ENCODE measurements at regions not wholly inside any gene's neighbourhood (a gene's known extent, or its start where the extent isn't known, plus 50 kb on each side); places are given as distances from the start of the nearest gene placed in this dataset.
"Not testable (repeated sequence)": the region's sequence is repeated elsewhere in the genome, so short reads cannot be mapped to it uniquely, and the experiment has no call there.

DNA sequence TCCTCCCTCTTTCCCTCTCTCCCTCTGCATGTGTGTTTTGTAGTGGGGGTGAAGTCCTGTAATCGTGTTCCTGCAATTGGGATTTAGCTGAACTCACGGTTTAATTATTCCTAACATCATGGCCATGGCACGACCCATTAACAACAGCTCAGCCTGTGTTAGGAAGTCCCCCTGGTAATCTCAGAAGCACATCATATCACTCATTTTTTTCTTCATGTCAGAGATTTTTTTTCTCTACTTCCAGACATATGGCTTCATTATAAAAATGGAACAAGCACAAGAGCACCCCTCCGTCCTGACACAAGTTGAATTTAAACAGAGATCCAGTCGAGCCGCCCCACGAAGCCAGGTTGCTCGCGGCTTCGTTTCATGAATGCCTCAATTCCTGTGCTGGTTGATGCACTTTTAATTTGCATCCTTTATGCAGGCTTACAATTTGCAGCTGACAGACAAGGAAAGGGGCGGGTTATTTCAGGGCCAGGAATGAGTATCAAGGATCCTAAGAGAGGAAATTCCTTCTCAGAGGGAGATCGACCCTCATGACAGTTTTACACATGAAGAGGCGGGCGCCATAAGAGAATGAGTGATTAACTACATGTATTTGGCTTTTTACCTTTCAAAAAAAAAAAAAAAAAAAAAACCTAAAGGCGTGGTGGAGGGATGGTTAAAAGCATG is 192.9 kb downstream of the MAF start:
- DNase-seq (ENCODE audit: low spot score), result no peak

DNA sequence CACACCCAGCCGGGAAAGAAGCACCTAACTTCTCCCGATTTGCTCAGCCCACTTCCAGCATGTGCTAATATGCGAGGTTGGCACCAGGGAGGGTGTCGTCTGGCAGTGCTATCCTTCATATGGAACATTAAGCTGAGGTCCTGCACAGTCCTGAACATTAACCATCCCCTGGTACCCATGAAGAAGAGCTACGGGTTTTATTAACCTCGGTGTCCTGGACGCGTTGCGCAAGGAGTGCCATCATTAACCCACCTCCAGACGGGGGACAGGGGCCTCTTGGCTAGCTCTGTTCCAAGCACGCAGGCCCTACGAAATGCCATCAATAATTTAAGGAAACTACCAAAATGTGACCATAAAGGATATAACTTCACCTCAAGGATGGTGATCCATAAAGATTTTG is 193.5 kb downstream of the MAF start:
- no peak for DNase-seq (ENCODE audit: low spot score)

DNA sequence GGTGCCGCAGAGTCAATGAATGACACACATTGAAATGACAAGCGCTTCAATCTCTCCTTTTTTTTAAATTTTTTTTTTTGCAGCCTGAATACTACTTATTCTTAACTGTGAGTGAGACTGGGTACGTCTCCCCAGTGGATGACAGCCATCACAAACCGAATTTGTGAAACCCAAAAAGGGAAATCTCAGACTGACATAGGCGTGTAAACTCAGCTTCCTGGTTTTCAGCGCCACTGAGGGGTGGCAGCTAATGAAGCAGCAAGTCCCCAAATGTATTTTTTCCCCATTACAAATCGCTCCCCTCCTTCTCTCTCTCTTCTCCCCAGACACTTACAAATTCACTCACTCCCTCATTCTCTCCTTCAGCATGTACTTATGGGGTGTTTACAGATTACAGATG is 196.0 kb downstream of the MAF start:
- DNase-seq (ENCODE audit: low spot score), result no peak

DNA sequence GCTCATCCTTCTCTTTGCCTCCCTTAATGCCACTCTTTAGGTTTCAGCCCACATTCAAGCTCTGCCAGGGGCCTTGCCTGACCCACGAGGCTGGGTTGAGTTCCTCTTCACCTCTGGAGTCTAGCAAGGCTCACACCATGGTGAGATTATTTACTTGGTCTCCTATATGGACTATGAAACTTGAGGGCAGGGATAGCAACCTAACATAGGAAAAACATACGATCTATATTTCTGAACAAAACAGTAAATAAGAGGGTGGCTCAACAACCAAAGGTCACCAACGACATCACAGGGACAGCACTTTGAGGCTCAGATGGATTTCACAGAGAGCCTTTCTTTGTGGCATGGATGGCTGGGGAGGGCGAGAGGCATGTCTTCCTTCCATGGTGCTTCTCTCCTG is 197.0 kb downstream of the MAF start:
- no peak for DNase-seq (ENCODE audit: low spot score)

DNA sequence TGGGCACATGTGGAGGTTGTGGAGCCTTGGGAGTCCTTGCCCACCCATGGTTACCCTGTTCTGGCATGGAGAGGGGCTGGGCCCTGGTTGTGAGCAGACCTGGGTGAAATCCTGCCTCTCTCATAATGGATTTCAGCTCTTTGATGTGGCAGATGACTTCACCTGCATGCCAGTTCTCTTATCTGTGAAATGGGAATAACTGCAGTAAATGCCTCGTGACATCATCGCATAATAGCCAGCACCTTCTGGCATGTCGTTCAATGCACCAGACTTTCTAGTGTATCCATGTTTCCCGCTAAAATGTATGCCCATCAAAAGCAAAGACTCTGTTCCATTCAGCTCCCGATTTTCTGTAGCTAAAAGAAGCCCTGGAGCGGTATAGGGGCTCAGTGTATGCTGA is 197.6 kb downstream of the MAF start:
- DNase-seq (ENCODE audit: low spot score), result no peak

DNA sequence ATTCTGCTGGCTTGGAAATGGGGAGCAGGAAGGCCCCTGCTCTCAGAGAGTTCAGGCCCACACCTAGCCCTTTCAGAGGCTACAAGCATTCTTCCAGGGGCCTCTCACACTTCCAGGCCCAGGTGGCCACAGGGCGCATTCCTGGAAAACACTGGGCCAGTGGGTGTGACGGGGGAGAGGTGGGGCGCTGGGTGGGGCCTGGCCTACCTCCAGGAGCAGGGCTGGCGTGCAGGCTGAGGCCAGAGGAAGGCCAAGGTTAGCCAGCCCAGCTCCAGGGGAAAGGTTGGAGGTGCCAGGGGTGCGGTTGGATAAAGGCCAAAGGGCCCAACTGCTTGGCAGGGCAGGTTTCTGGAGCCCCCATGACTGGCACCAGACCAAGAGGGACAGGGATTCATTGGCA is 198.2 kb downstream of the MAF start:
- peak; percentile 51 for DNase-seq (ENCODE audit: low spot score)

DNA sequence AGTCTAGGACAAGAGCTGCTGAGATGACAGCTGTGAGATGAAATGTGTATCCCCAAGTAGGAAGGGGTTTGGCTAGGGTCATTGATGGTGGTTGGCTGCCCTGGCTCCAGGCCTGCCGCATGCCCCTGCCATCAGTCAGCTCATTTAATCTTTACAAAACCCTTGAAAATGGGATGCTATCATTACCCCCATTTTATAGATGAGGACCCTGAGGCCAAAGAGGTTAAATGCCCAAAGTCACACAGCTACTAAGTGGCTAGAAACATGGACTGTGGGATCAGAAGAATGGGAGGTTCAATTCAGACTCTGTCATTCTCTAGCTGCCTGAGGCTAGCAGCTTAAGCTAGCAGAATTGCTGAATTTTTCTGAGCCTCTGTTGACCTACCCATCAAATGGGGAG is 198.8 kb downstream of the MAF start:
- no peak for DNase-seq (ENCODE audit: low spot score)

DNA sequence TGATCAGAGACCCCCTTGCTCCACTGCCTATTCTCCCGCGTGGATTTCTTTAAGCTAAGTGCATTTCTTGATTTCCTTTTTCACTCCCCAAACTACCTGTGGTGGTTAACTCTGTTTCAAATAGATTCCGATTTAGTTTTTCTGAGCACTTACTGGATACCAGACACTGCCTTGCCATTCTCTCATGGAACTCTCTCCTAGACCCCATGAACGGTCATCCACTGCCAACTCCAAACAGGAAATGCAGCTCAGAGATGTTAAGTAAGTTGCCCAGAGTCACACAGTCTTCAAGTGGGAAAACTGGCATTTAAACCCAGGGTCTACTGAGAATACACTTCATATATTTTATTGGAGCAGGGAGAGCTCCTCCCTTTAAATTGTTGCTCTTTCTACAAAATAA is 199.4 kb downstream of the MAF start:
- DNase-seq (ENCODE audit: low spot score), result no peak

DNA sequence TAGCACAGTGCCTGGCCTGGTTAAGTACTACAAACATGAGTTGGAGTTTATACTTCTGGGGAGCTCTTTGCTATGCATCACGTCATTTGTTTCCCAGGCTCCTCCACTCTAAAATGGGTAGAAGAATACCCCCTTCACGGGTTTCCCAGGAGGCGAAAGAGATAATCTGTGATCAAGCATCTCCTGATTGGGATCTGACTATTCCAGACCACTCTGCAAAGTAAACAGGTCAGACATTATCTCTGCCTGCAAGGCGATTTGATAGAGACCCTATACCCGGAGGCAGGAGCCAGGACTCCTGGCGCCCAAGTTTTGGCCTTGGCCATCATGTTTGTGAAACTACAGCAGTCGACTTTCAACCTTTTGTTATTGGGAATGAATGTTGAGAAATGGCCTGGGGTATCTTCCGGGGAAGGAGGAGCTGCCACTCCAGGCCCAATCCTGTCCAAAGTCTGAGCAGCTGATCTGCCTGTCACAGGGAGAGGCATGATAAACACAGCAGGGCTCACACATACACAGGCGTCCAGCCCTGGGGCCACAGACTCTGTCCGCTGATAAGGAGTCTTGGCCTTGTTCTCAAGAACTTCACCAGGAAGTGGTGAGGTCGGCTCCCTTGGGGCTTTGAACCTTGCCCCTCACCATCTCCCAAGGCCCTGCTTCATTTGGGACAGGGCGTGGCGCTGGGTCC is 199.9 kb downstream of the MAF start:
- no peak for DNase-seq (ENCODE audit: low spot score)

DNA sequence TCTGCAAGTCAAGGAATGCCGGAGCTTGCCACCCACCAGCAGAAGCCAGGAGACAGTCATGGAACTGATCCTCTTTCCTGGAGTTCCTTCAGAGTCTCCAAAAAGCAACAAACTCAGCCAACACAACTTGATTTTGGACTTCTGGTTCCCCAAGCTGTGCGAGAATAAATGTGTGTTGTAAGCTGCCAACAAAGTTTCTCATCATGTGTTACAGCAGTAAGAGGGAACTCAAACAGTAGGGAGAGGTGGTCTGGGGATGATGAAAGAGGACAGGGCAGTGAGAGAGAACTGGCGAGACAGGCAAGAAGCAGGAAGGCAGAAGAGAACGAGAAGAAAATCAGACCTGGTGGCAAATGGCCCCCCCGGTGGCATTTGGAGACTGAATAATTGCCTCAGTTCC is 204.9 kb downstream of the MAF start:
- no peak for DNase-seq (ENCODE audit: low spot score)

DNA sequence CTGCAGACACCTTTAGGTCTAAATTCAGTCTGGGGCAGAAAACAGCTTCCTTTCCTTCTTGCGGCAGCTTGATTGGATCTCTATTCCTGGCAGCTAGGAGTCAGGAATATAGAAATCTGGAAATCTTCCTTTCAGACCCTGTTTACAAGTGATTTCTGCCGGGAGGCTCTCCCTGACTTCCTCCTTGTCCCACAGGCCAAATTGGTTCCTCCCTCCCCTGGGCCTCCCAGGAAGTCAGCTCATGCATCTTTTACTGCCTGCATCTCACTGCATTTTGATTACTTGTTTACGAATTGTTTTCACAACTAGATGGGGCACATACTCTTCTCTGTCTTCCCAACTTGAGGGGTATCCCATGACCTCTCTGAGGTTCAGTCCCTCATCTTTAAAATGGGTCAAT is 206.3 kb downstream of the MAF start:
- no peak for DNase-seq (ENCODE audit: low spot score)

DNA sequence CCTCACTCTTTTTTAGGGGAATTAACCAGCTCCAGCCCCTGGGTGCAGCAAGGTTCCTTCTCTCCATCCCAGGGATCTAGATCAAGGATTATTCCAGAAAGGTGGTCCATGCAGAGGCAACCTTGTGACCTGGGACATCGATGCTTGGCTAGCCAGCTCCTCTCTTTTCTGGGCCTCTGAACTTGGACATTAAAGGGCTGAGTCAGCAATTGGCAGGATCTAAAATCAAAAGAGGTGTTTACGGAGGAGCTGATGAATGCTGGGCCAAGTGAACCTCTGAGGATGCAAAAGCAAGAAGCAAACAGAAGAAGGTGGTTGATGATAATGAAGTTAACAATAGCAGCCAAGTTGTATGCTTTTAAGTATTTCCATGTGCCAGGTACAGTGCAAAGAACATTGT is 207.0 kb downstream of the MAF start:
- DNase-seq (ENCODE audit: low spot score), result no peak

DNA sequence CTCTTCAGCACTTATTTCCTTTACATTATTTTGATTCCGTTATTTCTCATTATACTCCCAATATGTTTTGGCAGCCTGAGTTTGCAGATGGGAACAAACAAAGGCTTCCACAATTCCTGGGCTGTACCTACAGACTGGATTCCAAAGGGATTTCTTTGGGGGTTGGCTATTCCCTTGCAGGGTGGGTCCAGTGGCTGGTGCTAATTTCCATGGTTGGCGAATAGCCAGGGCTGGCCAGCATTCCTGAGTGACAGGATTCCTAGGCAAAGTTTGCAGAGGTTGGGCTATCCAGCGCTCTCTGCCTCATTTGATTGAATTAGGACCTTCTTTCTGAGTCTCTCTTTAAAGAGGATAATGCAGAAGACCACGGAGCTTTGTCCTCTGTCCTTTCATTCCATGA is 207.4 kb downstream of the MAF start:
- DNase-seq (ENCODE audit: low spot score), result no peak

DNA sequence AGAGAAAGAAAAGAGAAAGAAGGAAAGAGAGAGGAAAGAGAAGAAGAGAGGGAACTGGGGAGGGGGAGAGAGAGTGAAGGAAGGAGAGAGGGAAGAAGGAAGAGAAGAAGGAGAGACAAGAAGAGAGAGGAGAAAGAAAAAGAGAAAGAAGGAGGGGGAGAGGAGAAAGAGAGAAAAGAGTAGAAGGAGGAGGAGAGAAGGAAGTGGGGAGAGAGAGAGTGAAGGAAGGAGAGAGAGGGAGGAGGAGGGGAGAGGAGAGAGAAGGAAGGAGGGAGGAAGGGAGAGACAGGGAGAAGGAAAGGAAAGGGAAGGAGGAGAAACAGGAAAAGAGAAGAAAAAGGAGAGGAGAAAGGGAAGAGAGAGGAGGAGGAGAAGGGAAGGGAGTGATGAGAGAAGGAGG is 208.5 kb downstream of the MAF start:
- DNase-seq (ENCODE audit: low spot score), result no peak

DNA sequence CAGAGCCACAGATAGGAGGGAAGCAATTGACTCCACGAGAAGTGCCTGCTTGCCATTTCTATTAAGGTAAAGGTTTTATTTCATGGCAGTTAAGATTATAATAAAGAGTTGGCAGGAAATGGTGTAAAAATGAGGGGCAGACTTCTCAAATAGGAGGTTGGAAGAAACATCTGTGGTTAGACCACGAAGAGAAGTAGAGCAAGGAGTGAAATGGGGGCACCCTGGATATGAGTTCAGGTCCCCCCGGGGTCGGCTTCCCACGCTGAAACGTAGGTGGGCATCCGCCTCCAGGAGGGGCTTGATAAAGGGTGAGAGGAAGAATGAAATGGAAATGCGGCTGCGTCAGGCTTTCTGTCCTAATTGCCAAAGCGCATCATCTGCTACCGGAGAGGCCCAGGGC is 209.1 kb downstream of the MAF start:
- no peak for DNase-seq (ENCODE audit: low spot score)

DNA sequence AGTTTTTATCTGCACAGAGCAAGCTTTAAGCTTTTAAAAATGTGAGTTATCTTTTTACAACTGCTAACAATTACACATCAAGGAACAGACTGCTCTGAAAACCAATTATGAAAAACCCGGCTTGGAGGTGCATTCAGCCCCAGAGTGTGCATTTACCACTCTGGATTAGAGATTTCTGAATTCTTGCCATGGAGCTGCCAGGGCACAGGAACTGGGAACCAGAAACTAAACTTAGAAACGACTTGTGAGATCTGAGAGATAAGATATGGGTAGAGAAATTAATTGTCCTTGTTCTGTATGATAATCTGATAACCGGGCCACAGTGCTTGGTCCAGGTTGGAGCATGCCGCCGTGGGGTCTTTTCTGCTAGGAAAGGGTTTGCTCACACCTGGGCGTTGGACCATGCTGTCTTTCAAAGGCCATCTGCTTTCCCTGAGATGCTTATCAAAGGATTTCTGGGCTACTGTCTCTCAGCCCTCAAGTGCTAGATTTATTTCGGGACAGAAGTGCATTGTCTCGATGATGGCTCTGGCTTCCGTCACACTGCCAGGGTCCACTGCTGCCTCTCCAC is 210.0 kb downstream of the MAF start:
- no peak for DNase-seq (ENCODE audit: low spot score)

DNA sequence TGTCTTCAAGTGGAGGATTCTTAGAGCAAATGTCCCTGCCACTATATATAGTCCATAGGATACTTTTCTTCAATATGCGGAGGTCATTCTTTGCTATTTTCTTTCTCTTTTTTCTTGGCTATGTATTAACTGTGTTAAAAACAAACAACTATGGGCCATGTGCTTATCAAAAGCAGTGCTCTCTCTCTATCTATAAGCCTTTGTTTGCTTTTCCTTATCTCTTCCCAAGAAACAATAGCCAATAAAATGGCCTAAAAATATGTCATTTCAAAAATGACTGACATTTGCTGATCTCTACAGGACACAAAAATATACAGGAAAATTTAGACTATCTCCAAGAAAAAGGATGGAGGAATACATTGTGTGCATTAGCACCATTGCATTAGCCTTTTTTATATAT is 212.1 kb downstream of the MAF start:
- no peak for DNase-seq (ENCODE audit: low spot score)

DNA sequence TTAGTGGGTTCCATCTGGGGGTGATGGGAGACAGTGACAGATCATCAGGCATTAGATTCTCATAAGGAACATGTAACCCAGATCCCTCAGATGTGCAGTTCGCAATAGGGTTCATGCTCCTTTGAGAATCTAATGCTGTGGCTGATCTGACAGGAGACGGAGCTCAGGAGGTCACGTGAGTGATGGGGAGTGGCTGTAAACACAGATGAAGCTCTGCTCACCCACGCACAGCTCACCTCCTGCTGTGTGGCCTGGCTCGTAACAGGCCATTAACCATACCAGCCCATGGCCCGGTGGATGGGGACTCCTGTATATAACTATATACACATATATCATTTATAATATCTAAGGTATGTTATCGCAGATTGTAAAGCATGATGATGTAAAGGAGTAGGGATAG is 214.2 kb downstream of the MAF start:
- no peak for DNase-seq (ENCODE audit: low spot score)

DNA sequence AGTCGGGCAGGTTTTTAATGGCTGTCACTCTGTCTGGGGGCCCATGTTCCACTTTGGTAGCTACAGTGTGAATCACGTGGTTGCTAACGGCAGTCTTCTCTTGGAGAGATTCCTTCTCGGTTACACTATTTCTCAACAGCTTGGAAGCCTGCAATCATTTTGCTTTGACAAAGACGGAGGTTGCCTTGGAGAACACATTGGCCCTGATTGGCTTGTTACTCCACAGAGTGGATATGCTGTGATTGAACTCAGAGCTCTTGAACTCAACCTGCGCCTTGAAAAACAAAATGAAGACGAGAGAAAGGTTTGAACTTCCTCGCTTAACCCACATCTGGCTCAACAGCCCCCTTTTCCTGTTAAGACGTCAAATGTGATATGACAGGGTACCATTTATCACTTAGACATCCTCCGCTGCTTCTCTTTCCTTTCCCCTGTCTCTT is 218.9 kb downstream of the MAF start:
- no peak for DNase-seq (ENCODE audit: low spot score)

DNA sequence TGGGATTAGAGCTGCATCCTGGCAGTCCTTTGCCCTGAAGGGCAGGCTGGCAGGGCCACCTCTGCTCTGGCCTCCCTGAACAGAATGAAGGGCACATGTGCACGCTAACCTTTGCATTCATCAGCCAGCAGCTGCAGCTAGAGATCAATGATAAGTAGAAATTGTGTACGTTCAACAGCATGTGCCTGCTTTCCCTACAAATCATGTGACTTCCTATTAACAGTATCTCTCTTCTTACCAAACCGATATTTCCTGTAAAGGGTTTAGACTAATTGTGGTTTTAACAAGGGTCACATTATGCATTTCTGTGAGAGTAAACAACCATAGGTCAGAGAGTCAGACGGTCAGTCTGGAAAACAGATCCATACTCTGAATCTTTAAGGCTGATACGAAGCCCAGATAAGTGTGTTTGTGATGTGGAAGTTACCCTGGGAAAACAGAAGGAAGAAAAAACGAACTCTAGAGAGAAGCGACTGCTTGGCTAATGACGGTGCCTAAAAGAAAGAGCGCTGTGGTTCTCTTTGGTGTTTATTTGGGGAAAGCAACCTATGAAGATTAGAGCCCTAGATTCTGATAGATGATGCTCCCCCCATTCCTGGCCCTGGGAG is 219.4 kb downstream of the MAF start:
- no peak for DNase-seq (ENCODE audit: low spot score)

DNA sequence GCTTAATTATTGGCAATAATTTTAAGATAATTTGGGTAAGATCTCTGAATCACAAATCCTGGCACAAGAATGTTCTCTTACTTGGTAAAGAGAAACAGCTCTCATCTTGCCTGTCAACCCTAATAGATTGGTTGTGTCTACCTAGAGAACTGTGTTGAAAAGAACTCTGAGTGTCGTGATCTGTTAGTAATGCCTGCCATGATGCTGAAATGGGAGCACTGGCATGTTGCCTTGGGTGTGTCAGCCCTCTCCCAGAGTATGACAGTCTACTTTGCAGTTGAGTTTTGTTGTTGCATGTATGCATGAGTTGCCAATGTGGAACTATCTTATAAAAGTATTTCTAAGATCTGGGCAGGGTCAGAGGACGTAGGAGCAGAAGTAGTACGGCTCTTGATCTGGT is 221.4 kb downstream of the MAF start:
- no peak for DNase-seq (ENCODE audit: low spot score)

DNA sequence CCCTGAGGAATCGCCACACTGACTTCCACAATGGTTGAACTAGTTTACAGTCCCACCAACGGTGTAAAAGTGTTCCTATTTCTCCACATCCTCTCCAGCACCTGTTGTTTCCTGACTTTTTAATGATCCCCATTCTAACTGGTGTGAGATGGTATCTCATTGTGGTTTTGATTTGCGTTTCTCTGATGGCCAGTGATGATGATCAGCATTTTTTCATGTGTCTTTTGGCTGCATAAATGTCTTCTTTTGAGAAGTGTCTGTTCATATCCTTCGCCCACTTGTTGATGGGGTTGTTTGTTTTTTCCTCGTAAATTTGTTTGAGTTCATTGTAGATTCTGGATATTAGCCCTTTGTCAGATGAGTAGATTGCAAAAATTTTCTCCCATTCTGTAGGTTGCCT is 223.5 kb downstream of the MAF start:
- DNase-seq (ENCODE audit: low spot score), result not testable (repeated sequence)

DNA sequence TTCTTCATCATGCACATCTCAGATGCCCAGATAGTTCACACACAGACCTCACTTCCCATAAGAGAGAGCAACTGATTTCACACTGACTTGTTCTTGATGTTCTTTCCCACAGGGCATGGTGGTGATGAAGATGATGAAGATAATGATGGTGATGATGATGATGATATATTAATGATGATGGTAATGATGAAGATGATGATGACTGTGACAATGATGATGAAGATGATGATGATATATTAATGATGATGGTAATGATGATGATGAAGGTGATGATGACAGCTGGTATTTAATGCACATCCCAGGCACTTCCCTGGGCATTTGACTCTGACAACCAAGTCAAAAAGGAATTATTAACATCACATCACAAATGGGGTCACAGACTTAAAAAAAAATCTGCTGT is 225.2 kb downstream of the MAF start:
- no peak for DNase-seq (ENCODE audit: low spot score)
